ENCODE measurements at regions not wholly inside any gene's neighbourhood (a gene's known extent, or its start where the extent isn't known, plus 50 kb on each side); places are given as distances from the start of the nearest gene placed in this dataset.

DNA sequence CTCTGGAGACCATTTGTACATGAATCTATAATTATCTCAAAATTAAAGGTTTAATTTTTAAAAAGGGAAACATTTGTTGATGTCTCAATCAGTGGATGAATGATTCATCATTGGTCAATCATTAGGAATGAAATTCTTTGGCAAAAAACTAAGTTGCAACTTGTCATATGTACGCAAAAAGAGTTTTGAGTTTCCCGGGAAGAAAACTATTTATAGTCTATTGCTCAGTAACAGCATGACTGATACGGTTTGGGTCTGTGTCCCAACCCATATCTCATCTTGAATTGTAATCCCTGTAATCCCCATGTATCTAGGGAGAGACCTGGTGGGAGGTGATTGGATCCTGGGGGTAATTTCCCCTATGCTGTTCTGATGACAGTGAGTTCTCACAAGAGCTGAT is 765.8 kb upstream of the ROBO1 start:
- Histone ChIP-seq H3K36me3 (no peaks in the 10 kb centered on the region), H3K9me3 (no peaks in the 10 kb centered on the region), H3K4me1 (no peaks in the 10 kb centered on the region), H3K27ac (no peak overlapping the region), H3K4me3 (no peak overlapping the region), H3K27me3 (no peaks in the 10 kb centered on the region)
- WGBS, 2 donors (ENCODE audit: low coverage in 1 of 2): 77 to 79% methylated on average over 3 of the region's 3 CpGs
- in situ Hi-C loops (cut with MboI; ENCODE audit: low pct_ligation_motif_present in 1 of 4, low pct_unique_long_range_greater_than_20kb in 1 of 4, low sequenced_read_pairs in 3 of 4) (no loop called here), intact Hi-C loops (cut with DNase I; ENCODE audit: low total_unique reads) (no loop called here)
- DNase-seq: no peak
- TF ChIP-seq POLR2A (IDR thresholded peaks at IDR 0.05) (no peak), POLR2AphosphoS5 (IDR thresholded peaks at IDR 0.05) (no peak), EP300 (IDR thresholded peaks at IDR 0.05; ENCODE audit: low read depth) (no peak)
- TF ChIP-seq, protein P1, sequence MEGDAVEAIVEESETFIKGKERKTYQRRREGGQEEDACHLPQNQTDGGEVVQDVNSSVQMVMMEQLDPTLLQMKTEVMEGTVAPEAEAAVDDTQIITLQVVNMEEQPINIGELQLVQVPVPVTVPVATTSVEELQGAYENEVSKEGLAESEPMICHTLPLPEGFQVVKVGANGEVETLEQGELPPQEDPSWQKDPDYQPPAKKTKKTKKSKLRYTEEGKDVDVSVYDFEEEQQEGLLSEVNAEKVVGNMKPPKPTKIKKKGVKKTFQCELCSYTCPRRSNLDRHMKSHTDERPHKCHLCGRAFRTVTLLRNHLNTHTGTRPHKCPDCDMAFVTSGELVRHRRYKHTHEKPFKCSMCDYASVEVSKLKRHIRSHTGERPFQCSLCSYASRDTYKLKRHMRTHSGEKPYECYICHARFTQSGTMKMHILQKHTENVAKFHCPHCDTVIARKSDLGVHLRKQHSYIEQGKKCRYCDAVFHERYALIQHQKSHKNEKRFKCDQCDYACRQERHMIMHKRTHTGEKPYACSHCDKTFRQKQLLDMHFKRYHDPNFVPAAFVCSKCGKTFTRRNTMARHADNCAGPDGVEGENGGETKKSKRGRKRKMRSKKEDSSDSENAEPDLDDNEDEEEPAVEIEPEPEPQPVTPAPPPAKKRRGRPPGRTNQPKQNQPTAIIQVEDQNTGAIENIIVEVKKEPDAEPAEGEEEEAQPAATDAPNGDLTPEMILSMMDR (IDR thresholded peaks at IDR 0.05): no peak

DNA sequence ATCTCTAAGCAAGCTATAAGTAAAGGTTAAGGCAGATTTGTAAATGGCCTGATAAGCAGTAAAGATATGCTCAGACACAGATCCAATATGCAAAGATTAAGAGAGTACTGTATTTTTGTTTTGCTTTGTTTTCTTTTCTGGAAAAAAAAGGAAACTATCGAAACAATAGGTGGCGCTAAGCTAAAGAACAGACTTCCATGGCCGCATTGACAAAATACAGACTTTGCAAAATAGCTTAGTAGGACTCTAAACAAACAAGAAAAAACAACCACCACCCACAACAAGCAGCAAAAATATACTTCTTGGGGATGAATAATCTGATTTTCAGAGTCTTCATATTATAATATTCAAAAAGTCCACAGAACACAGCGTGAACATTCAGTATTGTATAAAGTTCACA is 758.4 kb upstream of the ROBO1 start:
- whole genome bisulfite sequencing, 2 donors (ENCODE audit: low coverage in 1 of 2): 64 to 79% methylated on average over 4 of the region's 4 CpGs
- H3K4me3 ChIP-seq: no peak overlapping the region
- no peaks in the 10 kb centered on the region for H3K27me3 ChIP-seq
- no peaks in the 10 kb centered on the region for H3K36me3 ChIP-seq
- DNase-seq: no peak
- in situ Hi-C loops (cut with MboI; ENCODE audit: low pct_ligation_motif_present in 1 of 4, low pct_unique_long_range_greater_than_20kb in 1 of 4, low sequenced_read_pairs in 3 of 4): no loop called here
- no peak for TF ChIP-seq POLR2A (IDR thresholded peaks at IDR 0.05)
- TF ChIP-seq EP300 (IDR thresholded peaks at IDR 0.05; ENCODE audit: low read depth): no peak
- no peak for TF ChIP-seq POLR2AphosphoS5 (IDR thresholded peaks at IDR 0.05)
- TF ChIP-seq, protein P1 (IDR thresholded peaks at IDR 0.05): no peak
- H3K9me3 ChIP-seq: no peaks in the 10 kb centered on the region
- intact Hi-C loops (cut with DNase I; ENCODE audit: low total_unique reads): no loop called here
- no peak overlapping the region for H3K27ac ChIP-seq
- no peaks in the 10 kb centered on the region for H3K4me1 ChIP-seq

DNA sequence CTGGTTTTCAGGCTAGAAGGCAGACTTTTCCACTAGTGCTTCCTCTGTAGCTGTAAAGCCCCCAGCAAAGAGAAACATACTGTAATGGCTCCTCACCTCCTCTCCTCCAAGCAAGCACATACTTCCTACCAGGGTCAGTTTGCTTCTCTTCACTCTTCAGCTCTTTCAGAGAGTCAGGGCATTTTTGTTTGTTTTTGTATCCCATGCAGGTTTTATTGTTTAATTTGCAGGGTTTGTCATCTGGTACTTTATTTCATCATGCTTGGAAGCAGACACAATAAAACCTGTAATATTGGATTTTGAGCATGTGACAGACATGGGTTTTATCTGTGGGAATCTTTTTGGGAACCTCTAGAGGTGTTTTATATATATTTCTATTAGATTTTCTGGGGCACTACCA is 753.3 kb upstream of the ROBO1 start:
- DNase-seq: no peak
- Histone ChIP-seq H3K36me3 (no peaks in the 10 kb centered on the region), H3K27ac (no peak overlapping the region), H3K9me3 (no peaks in the 10 kb centered on the region), H3K4me3 (no peak overlapping the region), H3K4me1 (no peaks in the 10 kb centered on the region), H3K27me3 (no peaks in the 10 kb centered on the region)
- in situ Hi-C loops (cut with MboI; ENCODE audit: low pct_ligation_motif_present in 1 of 4, low pct_unique_long_range_greater_than_20kb in 1 of 4, low sequenced_read_pairs in 3 of 4) (no loop called here), intact Hi-C loops (cut with DNase I; ENCODE audit: low total_unique reads) (no loop called here)
- TF ChIP-seq POLR2AphosphoS5 (IDR thresholded peaks at IDR 0.05) (no peak), POLR2A (IDR thresholded peaks at IDR 0.05) (no peak), EP300 (IDR thresholded peaks at IDR 0.05; ENCODE audit: low read depth) (no peak)
- TF ChIP-seq, protein P1 (IDR thresholded peaks at IDR 0.05): no peak

DNA sequence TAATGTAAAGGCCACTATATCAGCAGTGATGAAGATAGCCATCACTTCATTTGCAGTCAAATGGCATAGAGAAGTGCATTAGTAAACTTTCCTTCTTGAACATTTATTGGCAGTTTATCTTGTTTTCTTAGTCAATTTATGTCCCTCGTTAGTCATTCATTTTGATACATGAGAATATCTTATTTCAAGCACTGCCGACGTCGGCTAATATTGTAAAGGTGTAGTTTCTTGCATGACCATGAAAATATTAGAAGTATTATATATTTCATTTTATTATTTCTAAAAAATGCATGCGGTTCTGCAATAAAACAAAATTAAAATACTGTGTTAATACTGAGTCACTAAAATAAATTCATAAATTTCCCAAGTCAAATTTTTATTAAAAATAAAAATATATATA is 751.6 kb upstream of the ROBO1 start:
- WGBS, 2 donors (ENCODE audit: low coverage in 1 of 2): 88 to 92% methylated on average over 5 of the region's 5 CpGs
- no peak overlapping the region for H3K4me3 ChIP-seq
- no peaks in the 10 kb centered on the region for H3K36me3 ChIP-seq
- TF ChIP-seq POLR2A (IDR thresholded peaks at IDR 0.05) (no peak), EP300 (IDR thresholded peaks at IDR 0.05; ENCODE audit: low read depth) (no peak)
- TF ChIP-seq, protein P1 (IDR thresholded peaks at IDR 0.05): no peak
- no peaks in the 10 kb centered on the region for H3K9me3 ChIP-seq
- no peaks in the 10 kb centered on the region for H3K4me1 ChIP-seq
- no peaks in the 10 kb centered on the region for H3K27me3 ChIP-seq
- in situ Hi-C loops (cut with MboI; ENCODE audit: low pct_ligation_motif_present in 1 of 4, low pct_unique_long_range_greater_than_20kb in 1 of 4, low sequenced_read_pairs in 3 of 4) (no loop called here), intact Hi-C loops (cut with DNase I; ENCODE audit: low total_unique reads) (no loop called here)
- H3K27ac ChIP-seq: no peak overlapping the region
- no peak for DNase-seq
